Lung (tissue), 11 donors: ENCODE measurements at regions not wholly inside any gene's neighbourhood (a gene's known extent, or its start where the extent isn't known, plus 50 kb on each side); places are given as distances from the start of the nearest gene placed in this dataset.

ENCODE experiments used
- ATAC-seq: fragments of 200-7000 bp; cut with Tn5 transposase; one replicate; pipeline ENCODE4 v1.9.1; 2020; ENCODE audit warnings: moderate number of reproducible peaks; ENCODE audit not compliant: insufficient read depth, low FRiP score
- DNase-seq, 3 donors: peaks; one replicate each; pipeline ENCODE4 v3.0.0-alpha.2; 2013 to 2017
- H3K27ac ChIP-seq, 2 donors: one replicate each; pipeline ENCODE4 v1.5.1; 2013; ENCODE audit warnings: mild to moderate bottlenecking in 2 of 2, moderate library complexity in 2 of 2, control low read depth in 1 of 2, inconsistent platforms in 1 of 2, low read depth in 1 of 2, low read length in 1 of 2
- H3K27me3 ChIP-seq, 3 donors: one replicate each; pipeline ENCODE4 v1.5.1; 2013; ENCODE audit warnings: low read length in 2 of 3; ENCODE audit not compliant: control insufficient read depth in 3 of 3, insufficient read depth in 3 of 3
- H3K36me3 ChIP-seq, 4 donors: one replicate each; pipeline ENCODE4 v1.5.1; 2013; ENCODE audit warnings: low read length in 4 of 4, mild to moderate bottlenecking in 1 of 4, moderate library complexity in 1 of 4; ENCODE audit not compliant: control insufficient read depth in 4 of 4, insufficient read depth in 4 of 4
- H3K4me1 ChIP-seq, 5 donors: one replicate each; pipeline ENCODE4 v1.5.1; 2013; ENCODE audit warnings: low read length in 5 of 5, mild to moderate bottlenecking in 2 of 5, moderate library complexity in 1 of 5; ENCODE audit not compliant: control insufficient read depth in 5 of 5, insufficient read depth in 5 of 5
- H3K4me3 ChIP-seq: one replicate; pipeline ENCODE4 v1.5.1; 2013; ENCODE audit warnings: mild to moderate bottlenecking, control low read depth, moderate library complexity
- H3K9ac ChIP-seq, 2 donors: one replicate each; pipeline ENCODE4 v1.5.1; 2013; ENCODE audit warnings: low read length in 2 of 2, control low read depth in 1 of 2; ENCODE audit not compliant: insufficient read depth in 1 of 2
- H3K9me3 ChIP-seq, 4 donors: one replicate each; pipeline ENCODE4 v1.5.1; 2013; ENCODE audit warnings: low read length in 3 of 4, mild to moderate bottlenecking in 1 of 4, moderate library complexity in 1 of 4; ENCODE audit not compliant: control insufficient read depth in 4 of 4, insufficient read depth in 3 of 4
- CTCF ChIP-seq: IDR thresholded peaks from 2 replicates; pipeline ENCODE4 v1.5.1; 2012; ENCODE audit warnings: mild to moderate bottlenecking; ENCODE audit errors: control extremely low read depth, extremely low read depth
- WGBS, 2 donors: extraction: QIAGEN DNeasy Blood & Tissue Kit; methylation state at CpG; one replicate each; pipeline ENCODE4 v1.1.7; 2013; 5-methylcytosine and 5-hydroxymethylcytosine counted together
- donor health status: control.
- donor health status: control.
- donor health status: Bipolar disorder and iron deficiency.
- donor health status: healthy.
- donor health status: DM: yes; HTN: yes; CAD: no.

- DNase-seq (no peak), ATAC-seq (no peak)
- H3K4me3 ChIP-seq: no peak overlapping the region
- no peaks in the 10 kb centered on the region for H3K27me3 ChIP-seq
- H3K36me3 ChIP-seq: no peaks in the 10 kb centered on the region
- no peak for TF ChIP-seq CTCF
- H3K4me1 ChIP-seq: no peaks in the 10 kb centered on the region
- no peak overlapping the region for H3K27ac ChIP-seq
- peaks cover 0 to 2% (median 0%) of the 10 kb centered on the region in 4 donors for H3K9me3 ChIP-seq
- no peak overlapping the region for H3K9ac ChIP-seq
- 71 to 73% methylated on average over 4 of the region's 4 CpGs for WGBS, 2 donors
Measured at GRCh38 chr7:34497153-34497777, 160.8 kb upstream of the NPSR1 start.

GRCh38 chr7:34501156-34501555 lies 156.9 kb upstream of the NPSR1 start:
- DNase-seq (no peak), ATAC-seq (no peak)
- 54 to 76% methylated on average over 1 of the region's 1 CpG for WGBS, 2 donors
- Histone ChIP-seq H3K9me3 (peaks cover 0 to 6% (median 0%) of the 10 kb centered on the region in 4 donors), H3K27ac (no peak overlapping the region), H3K4me1 (no peaks in the 10 kb centered on the region), H3K4me3 (no peak overlapping the region), H3K27me3 (no peaks in the 10 kb centered on the region), H3K36me3 (no peaks in the 10 kb centered on the region), H3K9ac (no peak overlapping the region)
- TF ChIP-seq CTCF: no peak

GRCh38 chr7:34507191-34507590 lies 150.8 kb upstream of the NPSR1 start:
- no peak for TF ChIP-seq CTCF
- peaks cover 0 to 3% (median 0%) of the 10 kb centered on the region in 4 donors for H3K9me3 ChIP-seq
- no peaks in the 10 kb centered on the region for H3K27me3 ChIP-seq
- no peak overlapping the region for H3K27ac ChIP-seq
- no peak for DNase-seq
- ATAC-seq: no peak
- 84 to 90% methylated on average over 4 of the region's 4 CpGs for WGBS, 2 donors
- H3K4me3 ChIP-seq: no peak overlapping the region
- H3K4me1 ChIP-seq: no peaks in the 10 kb centered on the region
- H3K36me3 ChIP-seq: peaks cover 0 to 1% (median 0%) of the 10 kb centered on the region in 4 donors
- no peak overlapping the region for H3K9ac ChIP-seq
